ENCODE measurements at regions not wholly inside any gene's neighbourhood (a gene's known extent, or its start where the extent isn't known, plus 50 kb on each side); places are given as distances from the start of the nearest gene placed in this dataset.

GRCh38 chr4:14719053-14719452, 283.2 kb upstream of the CPEB2 start:
- TF ChIP-seq, protein P1, sequence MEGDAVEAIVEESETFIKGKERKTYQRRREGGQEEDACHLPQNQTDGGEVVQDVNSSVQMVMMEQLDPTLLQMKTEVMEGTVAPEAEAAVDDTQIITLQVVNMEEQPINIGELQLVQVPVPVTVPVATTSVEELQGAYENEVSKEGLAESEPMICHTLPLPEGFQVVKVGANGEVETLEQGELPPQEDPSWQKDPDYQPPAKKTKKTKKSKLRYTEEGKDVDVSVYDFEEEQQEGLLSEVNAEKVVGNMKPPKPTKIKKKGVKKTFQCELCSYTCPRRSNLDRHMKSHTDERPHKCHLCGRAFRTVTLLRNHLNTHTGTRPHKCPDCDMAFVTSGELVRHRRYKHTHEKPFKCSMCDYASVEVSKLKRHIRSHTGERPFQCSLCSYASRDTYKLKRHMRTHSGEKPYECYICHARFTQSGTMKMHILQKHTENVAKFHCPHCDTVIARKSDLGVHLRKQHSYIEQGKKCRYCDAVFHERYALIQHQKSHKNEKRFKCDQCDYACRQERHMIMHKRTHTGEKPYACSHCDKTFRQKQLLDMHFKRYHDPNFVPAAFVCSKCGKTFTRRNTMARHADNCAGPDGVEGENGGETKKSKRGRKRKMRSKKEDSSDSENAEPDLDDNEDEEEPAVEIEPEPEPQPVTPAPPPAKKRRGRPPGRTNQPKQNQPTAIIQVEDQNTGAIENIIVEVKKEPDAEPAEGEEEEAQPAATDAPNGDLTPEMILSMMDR (conservative IDR thresholded peaks at IDR 0.05), result no peak
- no peak for TF ChIP-seq EZH2 (IDR thresholded peaks at IDR 0.05; ENCODE audit: low read depth)
